GM19035 (cell line): ENCODE measurements at regions not wholly inside any gene's neighbourhood (a gene's known extent, or its start where the extent isn't known, plus 50 kb on each side); places are given as distances from the start of the nearest gene placed in this dataset.
"Not testable (repeated sequence)": the region's sequence is repeated elsewhere in the genome, so short reads cannot be mapped to it uniquely, and the experiment has no call there.

Experiments
- ATAC-seq: cut with Tn5 transposase; IDR thresholded peaks from one replicate; pipeline ENCODE4 v1.9.1; 2021; ENCODE audit not compliant: unreplicated experiment

DNA sequence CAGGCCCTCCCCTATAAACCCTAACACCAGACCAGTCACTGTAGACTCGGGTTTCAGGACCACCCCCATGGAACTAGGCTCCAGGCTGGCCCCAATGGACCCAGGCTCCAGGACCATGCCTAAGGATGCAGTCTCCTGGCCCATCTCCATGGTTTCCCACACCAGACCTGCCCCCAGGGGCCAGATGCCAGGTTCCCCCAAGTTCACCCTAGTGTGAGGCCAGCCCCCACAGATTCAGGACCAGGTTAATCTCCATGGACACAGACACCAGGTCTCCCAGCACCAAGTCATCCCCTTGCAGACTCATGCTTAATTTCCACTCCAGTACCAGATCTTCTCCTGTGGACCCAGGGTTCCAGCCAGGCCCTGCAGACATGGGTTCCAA lies 103.8 kb upstream of the LANCL2 start:
- ATAC-seq, result no peak

DNA sequence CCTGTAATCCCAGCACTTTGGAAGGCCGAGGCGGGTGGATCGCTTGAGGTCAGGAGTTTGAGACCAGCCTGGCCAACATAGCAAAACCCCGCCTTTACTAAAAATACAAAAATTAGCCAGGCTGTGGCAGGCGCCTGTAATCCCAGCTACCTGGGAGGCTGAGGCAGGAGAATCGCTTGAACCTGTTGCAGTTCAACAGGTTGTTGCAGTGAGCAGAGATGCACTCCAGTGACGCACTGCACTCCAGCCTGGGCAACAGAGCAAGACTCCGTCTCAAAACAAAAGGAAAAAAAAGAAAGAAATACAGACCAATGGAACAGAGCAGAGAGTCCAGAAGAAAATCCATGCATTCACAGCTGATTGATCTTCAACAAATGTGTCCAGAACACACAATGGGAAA lies 99.8 kb upstream of the LANCL2 start:
- not testable (repeated sequence) for ATAC-seq

DNA sequence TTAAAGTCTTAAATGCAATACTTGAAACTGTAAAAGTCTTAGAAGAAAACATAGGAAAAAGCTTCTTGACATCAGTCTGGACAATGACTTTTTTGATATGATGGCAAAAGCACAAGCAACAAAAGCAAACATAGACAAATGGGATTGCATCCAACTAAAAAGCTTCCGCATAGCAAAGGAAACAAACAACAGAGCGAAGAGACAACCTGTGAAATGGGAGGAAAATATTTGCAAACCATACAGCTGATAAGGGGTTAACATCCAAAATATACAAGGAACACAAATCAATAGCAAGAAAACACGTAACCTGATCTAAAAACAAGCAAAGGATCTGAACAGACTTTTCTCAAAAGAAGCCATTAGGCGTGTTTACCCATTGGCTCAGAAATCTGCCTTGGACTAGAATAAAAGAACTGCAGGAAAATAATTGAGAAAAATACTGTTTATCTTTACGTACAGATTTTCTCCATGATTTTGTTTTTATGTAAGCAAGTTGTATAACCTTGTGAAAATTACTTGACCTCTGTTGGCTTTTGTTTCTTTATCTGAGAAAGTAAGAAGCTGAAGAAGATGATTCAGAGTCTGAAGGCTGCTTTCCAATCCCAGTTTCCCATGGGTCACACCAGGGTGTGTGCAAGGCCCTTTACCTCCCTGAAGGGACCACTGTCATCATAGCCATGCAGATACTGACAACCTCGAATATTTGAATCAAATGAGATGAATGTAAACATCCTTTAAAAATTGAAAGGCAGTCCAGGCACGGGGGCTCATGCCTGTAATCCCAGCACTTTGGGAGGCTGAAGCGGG lies 99.1 kb upstream of the LANCL2 start:
- ATAC-seq, result no peak

DNA sequence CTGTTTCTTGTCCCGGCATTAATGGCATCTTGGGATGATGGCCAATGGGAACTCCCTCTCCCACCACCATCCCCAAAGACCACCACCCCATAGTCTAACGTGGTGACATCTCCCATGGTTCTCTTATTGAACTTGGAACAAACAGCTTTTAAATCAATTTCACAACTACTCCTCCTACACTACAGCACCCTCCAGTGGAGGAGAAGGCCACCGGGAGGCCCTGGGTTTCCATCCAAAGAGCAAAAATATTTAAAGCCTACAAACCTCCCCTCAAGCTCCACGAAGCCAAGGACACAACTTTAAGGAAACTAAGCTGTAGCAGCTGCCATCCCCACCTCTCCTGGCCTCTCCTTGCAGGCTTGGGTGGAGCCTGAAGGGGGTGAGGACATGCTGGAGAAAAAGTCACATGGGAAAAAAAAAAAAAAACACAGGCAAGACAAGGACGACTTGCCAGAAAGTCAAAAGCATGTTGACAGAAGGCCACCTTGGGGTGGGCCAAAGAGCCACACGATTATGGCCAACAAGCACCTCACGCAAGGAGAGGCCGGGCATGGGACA lies 94.0 kb upstream of the LANCL2 start:
- ATAC-seq, result no peak

DNA sequence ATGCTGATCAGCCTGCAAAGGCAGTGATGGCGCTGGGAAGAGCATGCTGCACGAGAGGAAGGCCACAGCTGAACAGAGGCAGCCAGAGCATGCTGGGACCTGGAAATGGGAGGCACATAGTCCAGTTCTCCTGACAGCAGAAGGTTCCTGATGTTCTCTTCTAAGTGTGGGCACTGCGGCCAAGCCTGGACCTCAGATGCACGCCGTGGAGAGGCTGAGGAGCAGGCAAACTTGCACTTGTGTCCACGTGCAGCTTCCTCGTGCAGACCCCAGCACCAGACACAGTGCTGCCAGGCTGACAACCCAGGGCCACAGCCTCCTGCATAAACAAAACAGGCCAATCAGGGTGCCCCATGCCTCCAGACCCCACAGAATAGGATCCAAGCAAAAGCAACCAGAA lies 93.5 kb upstream of the LANCL2 start:
- no peak for ATAC-seq

DNA sequence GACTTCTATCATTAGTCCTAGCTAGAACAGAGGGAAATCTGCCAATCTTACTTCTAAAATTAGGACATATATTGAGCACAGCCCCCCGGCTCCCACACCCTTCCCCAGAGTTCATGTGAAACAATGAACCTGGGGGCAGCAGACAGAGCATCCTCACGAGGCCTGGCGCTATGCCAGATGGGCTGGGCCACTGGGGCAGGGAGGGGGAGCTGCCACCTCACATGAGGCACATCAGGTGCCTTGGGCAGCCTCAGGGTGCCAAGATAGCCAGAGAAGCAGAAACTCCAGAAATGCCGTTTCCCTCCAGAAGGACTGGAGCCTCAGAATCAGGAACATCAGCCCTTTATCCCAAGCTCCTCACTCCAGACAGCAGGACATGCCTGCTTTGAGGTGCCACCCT lies 92.8 kb upstream of the LANCL2 start:
- no peak for ATAC-seq

DNA sequence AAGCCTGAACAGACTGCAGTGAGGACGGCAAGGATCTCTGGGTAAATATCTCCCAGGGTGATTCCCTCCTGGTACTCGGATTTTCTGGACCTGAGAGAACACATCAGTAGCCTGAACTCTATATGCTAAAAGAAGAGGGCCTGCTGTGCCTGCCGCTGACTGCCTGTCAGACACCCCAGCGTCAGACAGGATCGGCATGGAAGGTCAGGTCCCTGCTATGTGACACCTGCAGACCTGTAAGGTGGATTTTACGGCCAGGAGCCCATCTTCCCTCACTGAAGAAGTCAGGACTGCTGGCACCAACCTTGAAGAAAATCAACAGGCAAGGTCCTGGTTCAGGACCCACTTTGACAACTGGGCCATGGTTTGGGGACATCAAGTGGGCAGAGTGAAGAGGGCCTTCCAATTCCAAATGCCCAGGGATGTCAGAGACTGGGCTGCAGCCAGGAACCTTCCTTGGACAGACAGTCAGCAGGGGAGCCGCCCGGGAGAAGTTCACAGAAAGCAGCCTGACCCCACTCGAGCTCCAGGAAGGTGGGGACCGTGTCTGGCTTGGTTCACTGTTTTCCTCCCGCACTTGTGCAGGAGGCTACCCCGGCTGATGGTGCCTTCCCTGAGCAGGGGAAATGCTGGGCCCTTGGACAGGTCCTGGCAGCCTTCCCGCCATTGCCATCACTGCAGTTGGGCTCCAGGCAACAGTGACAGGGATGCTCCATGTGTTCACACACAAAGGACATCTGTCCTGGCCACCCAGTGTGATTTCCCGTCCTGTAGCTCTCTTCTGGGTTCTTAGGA lies 91.8 kb upstream of the LANCL2 start:
- no peak for ATAC-seq

DNA sequence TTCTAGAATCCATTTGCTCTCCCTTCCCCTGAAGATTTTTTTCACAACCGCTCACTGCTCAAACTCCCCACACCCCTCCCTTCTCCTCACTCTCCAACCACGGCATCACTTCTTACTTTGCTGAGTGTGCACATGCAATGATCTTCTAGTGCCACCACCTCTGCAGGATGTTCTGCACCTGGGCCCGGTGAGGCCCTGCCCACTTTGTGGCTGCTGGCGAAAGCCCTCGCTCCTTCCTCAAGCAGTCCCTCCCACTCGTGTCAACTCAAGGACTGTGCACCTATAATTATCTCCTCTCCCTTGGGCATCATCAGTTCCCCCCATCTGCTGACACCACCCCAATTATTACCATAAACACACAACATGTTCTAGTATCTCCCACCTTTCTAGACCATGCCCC lies 91.0 kb upstream of the LANCL2 start:
- ATAC-seq, result no peak

DNA sequence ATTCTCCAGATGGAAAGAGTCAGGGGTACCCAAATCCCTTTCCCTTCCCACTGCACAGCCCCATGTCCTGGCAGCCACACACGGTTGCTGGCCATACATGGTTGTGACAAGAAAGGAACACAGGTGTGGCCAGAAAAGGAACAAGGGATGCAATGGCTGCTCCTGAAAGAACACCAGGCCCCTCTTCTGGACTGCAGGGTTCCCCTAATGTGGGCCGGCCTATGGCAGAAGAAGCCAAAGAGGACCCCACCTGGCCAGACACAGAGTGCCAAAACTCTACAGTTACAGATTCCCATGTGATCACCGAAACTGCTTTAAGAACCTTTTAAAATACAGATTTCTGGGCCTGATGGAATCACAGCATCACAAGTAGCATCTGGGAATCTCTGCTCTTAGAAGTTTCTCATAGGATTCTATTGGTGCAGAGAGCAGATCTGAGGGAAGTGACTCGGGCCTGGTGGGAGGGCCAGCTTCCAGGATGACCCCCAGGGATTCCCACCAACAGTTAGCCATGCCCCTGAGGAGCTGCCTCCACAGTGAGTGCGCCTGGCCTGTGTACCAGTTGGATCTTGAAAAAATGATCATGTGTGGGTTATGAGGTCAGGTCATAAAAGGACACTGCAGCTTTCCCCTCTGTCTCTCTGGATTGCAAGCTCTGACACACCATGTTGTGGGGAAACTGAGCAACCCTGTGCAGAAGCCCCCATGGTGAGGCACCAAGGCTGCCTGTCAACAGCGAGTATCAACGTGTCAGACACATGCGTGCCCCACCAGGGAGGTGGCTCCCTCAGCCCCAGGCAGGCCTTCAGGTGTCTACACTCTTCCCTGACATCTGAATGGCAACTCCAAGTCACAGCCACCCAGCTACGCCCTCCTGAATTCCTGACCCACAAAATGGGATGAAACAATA lies 89.6 kb upstream of the LANCL2 start:
- no peak for ATAC-seq

DNA sequence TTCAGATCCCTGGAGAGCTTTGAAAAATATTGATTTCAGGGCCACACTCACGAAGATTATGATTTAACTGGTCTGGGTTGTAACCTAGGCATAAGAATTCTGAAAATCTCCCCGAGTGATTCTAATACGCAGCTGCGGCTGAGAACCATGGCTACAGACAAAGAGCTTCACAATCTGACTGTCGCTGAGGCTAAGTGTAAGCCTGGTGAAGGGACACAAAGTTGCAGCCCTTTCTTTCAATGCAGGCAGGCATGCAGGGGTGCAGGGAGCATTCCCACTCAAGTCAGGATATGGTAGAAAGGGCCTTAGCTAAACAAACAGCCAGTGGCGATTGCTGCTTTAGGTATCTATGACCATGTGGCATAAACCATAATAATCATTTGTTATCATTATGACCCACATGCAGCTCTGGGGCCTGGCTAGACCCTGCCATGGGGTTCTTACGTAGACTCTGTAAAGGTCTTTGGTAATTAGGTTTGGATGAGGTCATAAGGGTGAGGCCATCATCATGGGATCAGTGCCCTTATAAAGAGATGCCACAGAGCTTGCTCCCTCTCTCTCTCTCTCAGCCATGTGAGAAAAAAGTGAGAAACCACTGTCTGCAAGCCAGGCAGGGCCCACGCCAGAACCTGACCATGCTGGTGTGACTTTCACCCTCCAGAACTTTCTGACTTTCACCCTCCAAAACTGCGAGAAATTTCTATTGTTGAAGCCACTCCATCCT lies 88.4 kb upstream of the LANCL2 start:
- no peak for ATAC-seq

DNA sequence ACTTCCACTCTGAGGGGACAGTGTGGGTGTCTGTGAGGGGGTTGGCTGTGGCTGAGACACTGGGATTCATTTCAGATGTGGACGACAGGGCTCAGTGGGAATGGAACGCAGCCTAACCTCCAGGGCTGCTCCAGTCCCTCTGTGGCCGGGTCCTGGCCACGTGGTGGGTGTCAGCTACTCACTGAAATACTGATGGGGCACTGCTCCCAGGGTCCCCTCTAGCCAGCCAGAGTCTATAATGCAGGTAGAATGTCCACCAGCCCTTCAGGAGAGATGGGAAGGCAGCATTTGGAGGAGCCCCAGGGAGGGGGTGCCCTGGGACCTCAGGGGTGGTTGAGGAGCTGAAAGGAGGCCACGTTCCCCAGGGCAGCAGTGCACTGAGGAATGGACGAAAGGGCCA lies 87.2 kb upstream of the LANCL2 start:
- no peak for ATAC-seq

DNA sequence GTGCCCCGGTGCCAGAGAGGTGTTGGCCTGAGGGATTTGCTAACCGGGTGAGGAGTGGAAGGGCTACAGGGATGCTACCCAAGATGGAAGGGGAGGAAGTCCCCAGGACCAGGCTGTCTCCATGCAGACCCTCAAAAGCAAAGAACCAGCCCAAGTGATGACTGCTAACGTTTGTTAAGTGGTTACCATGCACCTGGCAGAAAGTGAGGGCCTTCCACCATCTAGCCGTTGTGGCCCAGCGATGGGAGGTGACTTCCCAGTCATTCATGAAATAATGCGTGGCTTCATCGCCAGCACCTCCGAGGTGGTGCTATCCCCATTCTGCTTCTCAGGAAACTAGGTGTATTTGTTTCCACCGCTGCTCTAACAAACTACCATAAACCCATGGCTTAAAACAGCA lies 86.8 kb upstream of the LANCL2 start:
- no peak for ATAC-seq

DNA sequence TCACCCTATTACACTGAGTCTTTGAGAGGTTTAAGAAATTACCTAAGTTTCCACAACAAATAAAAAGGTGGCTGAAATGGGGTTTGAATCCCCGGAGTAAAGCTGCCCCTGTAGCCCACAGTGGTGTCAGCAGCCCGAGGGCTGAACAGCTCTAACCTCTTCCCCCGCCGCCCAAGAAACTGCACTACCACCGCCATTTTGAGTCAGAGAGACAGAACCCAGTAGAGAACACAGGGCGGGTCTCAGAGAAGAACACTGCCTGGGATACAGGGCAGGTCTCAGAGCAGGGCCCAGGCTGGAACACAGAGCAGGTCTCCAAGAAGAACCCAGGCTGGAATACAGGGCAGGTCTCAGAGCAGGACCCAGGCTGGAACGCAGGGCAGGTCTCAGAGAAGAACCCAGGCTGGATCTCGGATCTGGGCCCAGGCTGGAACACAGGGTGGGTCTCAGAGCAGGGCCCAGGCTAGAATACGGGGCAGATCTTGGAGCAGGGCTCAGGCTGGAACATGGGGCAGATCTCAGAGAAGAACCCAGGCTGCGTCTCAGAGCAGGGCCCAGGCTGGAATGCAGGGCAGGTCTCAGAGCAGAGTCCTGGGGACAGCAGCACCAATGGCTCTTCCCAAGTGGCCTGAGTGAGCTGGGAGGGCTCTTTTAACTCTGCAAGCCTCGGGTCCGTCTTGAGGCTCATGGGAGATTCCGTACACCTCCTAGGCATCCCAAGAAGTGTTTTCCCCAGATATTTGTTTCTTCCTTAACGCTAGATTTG lies 85.9 kb upstream of the LANCL2 start:
- no peak for ATAC-seq

DNA sequence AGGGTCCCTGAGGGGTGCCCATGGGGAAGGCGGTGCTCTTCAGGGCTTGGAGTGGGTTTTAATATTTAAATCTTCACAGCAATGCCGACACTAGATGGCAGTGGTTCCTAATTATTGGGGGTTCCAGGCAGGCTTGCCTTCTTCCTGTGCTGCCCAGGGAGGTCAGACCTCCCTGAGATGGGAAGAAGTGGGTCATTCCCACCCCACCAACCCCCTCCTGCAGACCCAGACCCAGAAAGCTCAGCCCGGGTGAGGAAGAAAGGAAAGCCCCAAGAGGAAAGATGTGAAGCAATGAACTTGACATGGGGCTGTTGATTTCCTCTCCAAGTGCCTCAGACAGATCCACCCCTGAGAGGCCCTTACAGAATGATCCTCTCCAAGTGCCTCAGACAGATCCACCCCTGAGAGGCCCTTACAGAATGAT lies 85.1 kb upstream of the LANCL2 start:
- ATAC-seq, result peak; percentile 90

DNA sequence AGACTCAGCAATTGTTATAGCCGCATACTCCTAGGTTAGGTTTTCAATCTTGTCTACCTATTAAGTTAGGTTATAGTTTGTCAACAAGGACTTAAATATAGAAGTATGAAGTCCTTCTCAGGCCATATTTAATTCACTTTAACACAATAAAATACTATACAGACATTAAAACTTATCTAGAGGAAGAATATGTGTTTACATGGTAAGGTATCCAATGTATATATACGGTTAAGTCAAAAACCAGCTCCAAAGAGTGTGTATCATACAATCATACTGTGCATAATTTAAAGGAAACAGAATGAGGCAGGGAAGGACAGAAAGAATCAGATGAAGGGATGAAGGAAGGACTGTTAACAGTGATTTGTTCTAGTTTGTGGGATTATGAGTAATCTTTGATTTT lies 79.5 kb upstream of the LANCL2 start:
- no peak for ATAC-seq

DNA sequence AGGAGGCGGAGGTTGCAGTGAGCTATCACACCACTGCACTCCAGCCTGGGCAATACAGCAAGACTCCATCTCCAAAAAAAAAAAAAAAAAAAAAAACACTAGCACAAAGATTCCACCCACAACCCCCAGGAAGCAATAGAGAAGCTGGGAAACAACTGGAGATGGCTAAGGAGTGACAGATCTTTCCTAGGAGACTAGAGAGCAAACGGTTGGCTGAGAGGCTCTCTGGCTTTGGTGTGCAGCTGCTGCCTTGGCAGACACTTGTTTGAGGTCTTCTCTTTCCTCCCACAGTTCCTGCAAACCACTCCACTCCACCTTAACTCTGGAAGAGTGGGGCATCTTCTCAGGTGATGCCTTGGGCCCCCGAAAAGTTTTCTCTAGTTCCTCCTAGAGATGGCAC lies 78.5 kb upstream of the LANCL2 start:
- no peak for ATAC-seq

DNA sequence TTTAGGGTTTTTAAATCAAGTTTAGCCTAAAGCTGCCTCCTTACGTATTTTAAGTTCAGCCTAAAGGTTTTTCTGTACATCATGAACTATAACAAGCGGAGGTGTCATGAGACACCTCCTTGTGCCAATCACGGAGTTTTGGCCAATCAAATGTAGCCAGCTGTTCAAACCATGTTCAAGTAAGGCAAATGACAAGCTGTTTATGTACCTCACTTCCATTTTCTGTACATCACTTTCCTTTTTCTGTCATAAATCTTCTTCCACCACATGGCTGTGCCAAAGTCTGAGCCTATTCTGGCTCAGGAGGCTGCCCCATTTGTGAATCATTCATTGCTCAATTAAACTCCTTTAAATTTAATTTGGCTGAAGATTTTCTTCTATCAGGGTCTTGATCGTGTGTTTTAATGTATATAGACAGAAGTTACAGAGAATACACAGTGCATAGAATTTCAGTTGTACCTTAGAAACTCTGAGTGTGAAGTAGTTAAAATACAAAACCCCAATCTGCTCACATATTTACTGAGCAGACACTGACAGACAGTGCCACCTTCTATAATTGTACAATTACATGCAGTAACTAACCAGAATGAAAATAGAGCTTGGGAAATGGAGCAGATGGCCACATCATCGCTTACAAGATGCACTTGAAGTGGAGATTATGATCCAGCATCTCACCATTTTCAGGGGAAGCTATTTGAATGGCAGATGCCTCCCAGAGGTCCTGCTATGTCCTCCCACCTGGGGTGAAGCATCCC lies 76.9 kb upstream of the LANCL2 start:
- ATAC-seq, result no peak

DNA sequence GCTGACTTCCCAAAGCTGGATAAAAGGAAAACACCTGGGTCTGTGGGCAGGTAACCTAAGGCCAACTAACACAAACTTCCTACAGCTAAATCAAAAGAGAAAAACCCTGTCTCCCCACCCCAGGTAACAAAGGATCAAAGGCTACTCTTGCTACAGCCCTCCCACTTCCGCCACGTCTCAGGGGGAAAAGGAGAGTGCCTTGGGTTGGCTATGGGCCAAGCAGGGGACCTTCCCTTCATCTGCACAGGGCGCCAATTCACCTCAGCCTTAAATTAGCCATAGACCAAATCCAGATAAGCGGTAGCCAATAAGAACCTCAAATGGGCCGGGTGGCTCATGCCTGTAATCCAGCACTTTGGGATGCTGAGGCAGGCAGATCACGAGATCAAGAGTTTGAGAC lies 69.1 kb upstream of the LANCL2 start:
- no peak for ATAC-seq
